H9 (cell line): ENCODE measurements at regions not wholly inside any gene's neighbourhood (a gene's known extent, or its start where the extent isn't known, plus 50 kb on each side); places are given as distances from the start of the nearest gene placed in this dataset.

Experiments used
- DNase-seq: peaks from one replicate; pipeline ENCODE4 v3.0.0-alpha.2; 2017
- H2AFZ ChIP-seq: one replicate; pipeline ENCODE4 v1.6.1; 2013; ENCODE audit warnings: mild to moderate bottlenecking, low read length, control low read depth, moderate library complexity
- H2AK5ac ChIP-seq: 2 replicates; pipeline ENCODE4 v1.6.1; 2013; ENCODE audit warnings: low read length, control low read depth, mixed read lengths; ENCODE audit not compliant: insufficient read length
- H2BK120ac ChIP-seq: one replicate; pipeline ENCODE4 v1.6.1; 2013; ENCODE audit warnings: low read depth, mild to moderate bottlenecking, low read length, control low read depth, inconsistent platforms; ENCODE audit not compliant: poor library complexity, severe bottlenecking
- H2BK12ac ChIP-seq: 2 replicates; pipeline ENCODE4 v1.6.1; 2013; ENCODE audit warnings: low read length, control low read depth, mixed read lengths, low read depth; ENCODE audit not compliant: insufficient read length
- H2BK15ac ChIP-seq: 2 replicates; pipeline ENCODE4 v1.6.1; 2013; ENCODE audit warnings: low read depth, low read length, control low read depth
- H2BK20ac ChIP-seq: one replicate; pipeline ENCODE4 v1.6.1; 2013; ENCODE audit warnings: low read depth, mild to moderate bottlenecking, low read length, control low read depth, inconsistent platforms; ENCODE audit not compliant: poor library complexity, severe bottlenecking
- H2BK5ac ChIP-seq: 2 replicates; pipeline ENCODE4 v1.6.1; 2013; ENCODE audit warnings: low read length, control low read depth, mixed read lengths; ENCODE audit not compliant: insufficient read length
- H3K14ac ChIP-seq: 2 replicates; pipeline ENCODE4 v1.6.1; 2013; ENCODE audit warnings: low read length, control low read depth; ENCODE audit not compliant: insufficient read depth
- H3K18ac ChIP-seq: 2 replicates; pipeline ENCODE4 v1.6.1; 2013; ENCODE audit warnings: low read depth, mild to moderate bottlenecking, mixed read lengths, low read length, control low read depth; ENCODE audit not compliant: insufficient read length
- H3K23ac ChIP-seq: 2 replicates; pipeline ENCODE4 v1.6.1; 2013; ENCODE audit warnings: low read length, control low read depth, mixed read lengths, low read depth; ENCODE audit not compliant: insufficient read length
- H3K23me2 ChIP-seq: 2 replicates; pipeline ENCODE4 v1.6.1; 2013; ENCODE audit warnings: low read depth, mild to moderate bottlenecking, mixed read lengths, low read length, control low read depth; ENCODE audit not compliant: insufficient read length, poor library complexity, severe bottlenecking
- H3K27ac ChIP-seq: 2 replicates; pipeline ENCODE4 v1.5.1; 2013; ENCODE audit warnings: low read length, control low read depth, mixed read lengths, low read depth; ENCODE audit not compliant: insufficient read length
- H3K27me3 ChIP-seq: 2 replicates; pipeline ENCODE4 v1.6.1; 2013; ENCODE audit warnings: low read length, control low read depth, inconsistent platforms; ENCODE audit not compliant: insufficient read depth
- H3K4ac ChIP-seq: 2 replicates; pipeline ENCODE4 v1.6.1; 2013; ENCODE audit warnings: low read depth, mild to moderate bottlenecking, control low read depth, inconsistent platforms, low read length, moderate library complexity
- H3K4me1 ChIP-seq: 2 replicates; pipeline ENCODE4 v1.6.1; 2013; ENCODE audit warnings: low read length, control low read depth, inconsistent platforms; ENCODE audit not compliant: insufficient read depth
- H3K4me2 ChIP-seq: 2 replicates; pipeline ENCODE4 v1.6.1; 2013; ENCODE audit warnings: low read length, control low read depth, mixed read lengths; ENCODE audit not compliant: insufficient read length, insufficient read depth
- H3K56ac ChIP-seq: 2 replicates; pipeline ENCODE4 v1.6.1; 2013; ENCODE audit warnings: low read depth, mild to moderate bottlenecking, mixed read lengths, low read length, control low read depth; ENCODE audit not compliant: insufficient read length
- H3K79me1 ChIP-seq: 2 replicates; pipeline ENCODE4 v1.6.1; 2013; ENCODE audit warnings: low read depth, mild to moderate bottlenecking, moderate library complexity, low read length, control low read depth, inconsistent platforms; ENCODE audit not compliant: insufficient read depth, poor library complexity, severe bottlenecking
- H3K79me2 ChIP-seq: 2 replicates; pipeline ENCODE4 v1.6.1; 2013; ENCODE audit warnings: low read length, control low read depth, inconsistent platforms; ENCODE audit not compliant: insufficient read depth
- H3K9ac ChIP-seq: 2 replicates; pipeline ENCODE4 v1.6.1; 2013; ENCODE audit warnings: low read length, control low read depth, mixed read lengths; ENCODE audit not compliant: insufficient read length; ENCODE audit errors: extremely low read depth
- H3K9me3 ChIP-seq: one replicate; pipeline ENCODE4 v1.6.1; 2013; ENCODE audit warnings: low read depth, low read length, inconsistent platforms; ENCODE audit not compliant: control insufficient read depth
- H3T11ph ChIP-seq: one replicate; pipeline ENCODE4 v1.6.1; 2013; ENCODE audit warnings: mild to moderate bottlenecking, low read length, control low read depth, inconsistent platforms
- H4K20me1 ChIP-seq: one replicate; pipeline ENCODE4 v1.6.1; 2013; ENCODE audit not compliant: control insufficient read depth, insufficient read length, insufficient read depth
- H4K5ac ChIP-seq: 2 replicates; pipeline ENCODE4 v1.6.1; 2013; ENCODE audit warnings: low read depth, mild to moderate bottlenecking, mixed read lengths, low read length, control low read depth; ENCODE audit not compliant: insufficient read length
- H4K8ac ChIP-seq: replicated peaks from 2 replicates; pipeline ENCODE4 v1.6.1; 2013; ENCODE audit warnings: low read length, control low read depth, mixed read lengths, low read depth; ENCODE audit not compliant: insufficient read length
- H4K91ac ChIP-seq: 2 replicates; pipeline ENCODE4 v1.6.1; 2013; ENCODE audit warnings: low read depth, mild to moderate bottlenecking, moderate library complexity, mixed read lengths, low read length, control low read depth; ENCODE audit not compliant: insufficient read length
- H3K27ac Mint-ChIP-seq, 3 experiments: 2 replicates in 2 of 3; 3 replicates in 1 of 3; pipeline ENCODE4 v1.8.0; 2020 to 2021; ENCODE audit warnings: mixed read lengths in 3 of 3, mild to moderate bottlenecking in 1 of 3, moderate library complexity in 1 of 3
- H3K27me3 Mint-ChIP-seq: 2 replicates; pipeline ENCODE4 v1.8.0; 2021; ENCODE audit warnings: low read depth, mild to moderate bottlenecking, moderate library complexity, mixed read lengths
- H3K36me3 Mint-ChIP-seq, 3 experiments: 2 replicates in 2 of 3; 3 replicates in 1 of 3; pipeline ENCODE4 v1.8.0; 2020 to 2021; ENCODE audit warnings: low read depth in 3 of 3, mixed read lengths in 3 of 3; ENCODE audit not compliant: insufficient read depth in 1 of 3
- H3K4me1 Mint-ChIP-seq, 2 experiments: 2 replicates each; pipeline ENCODE4 v1.8.0; 2020; ENCODE audit warnings: mixed read lengths in 2 of 2
- H3K4me3 Mint-ChIP-seq, 2 experiments: 2 replicates in 1 of 2; 3 replicates in 1 of 2; pipeline ENCODE4 v1.8.0; 2020 to 2021; ENCODE audit warnings: mild to moderate bottlenecking in 2 of 2, mixed read lengths in 2 of 2, moderate library complexity in 1 of 2
- H3K9me3 Mint-ChIP-seq, 2 experiments: 2 replicates in 1 of 2; 3 replicates in 1 of 2; pipeline ENCODE4 v1.8.0; 2020; ENCODE audit warnings: mild to moderate bottlenecking in 2 of 2, mixed read lengths in 2 of 2, moderate library complexity in 1 of 2
- CTCF ChIP-seq: fragments of 200-600 bp; sonication (generic); conservative IDR thresholded peaks from 3 replicates; pipeline ENCODE4 v1.8.0; 2021; ENCODE audit warnings: antibody characterized with exemption, mild to moderate bottlenecking
- WGBS: extraction: QIAGEN DNeasy Blood & Tissue Kit; methylation state at CpG from one replicate; pipeline ENCODE4 v1.1.7; 2013; ENCODE audit warnings: missing lambda C conversion rate, low lambda C conversion rate, mixed read lengths; ENCODE audit not compliant: insufficient read length; ENCODE audit errors: extremely low coverage; 5-methylcytosine and 5-hydroxymethylcytosine counted together

DNA sequence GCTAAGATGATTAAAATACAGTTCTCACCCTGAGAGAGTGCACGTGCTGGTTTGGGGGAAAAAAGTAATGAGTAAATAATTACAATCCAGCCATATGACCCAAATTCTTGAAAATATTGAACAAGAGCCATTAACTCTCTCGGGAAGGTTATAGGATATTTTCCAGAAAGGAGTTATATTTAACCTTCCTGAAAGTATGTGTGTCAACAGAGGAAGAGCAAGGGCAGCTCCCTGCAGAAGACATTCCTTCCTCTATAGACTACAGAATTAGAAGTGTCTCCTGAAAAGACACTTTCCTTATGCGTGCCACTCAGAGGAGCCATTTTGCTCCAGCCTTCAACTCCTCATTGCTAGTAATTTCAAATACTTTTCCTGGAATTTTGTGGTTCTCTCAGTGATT, 648.7 kb downstream of the USP25 start:
- Histone ChIP-seq H4K5ac (no peak overlapping the region), H2BK120ac (no peak overlapping the region), H4K20me1 (no peaks in the 10 kb centered on the region), H3K23ac (no peak overlapping the region), H3K27ac (no peak overlapping the region), H2BK15ac (no peak overlapping the region), H4K8ac (no peak overlapping the region), H2BK12ac (no peak overlapping the region), H2AFZ (no peak overlapping the region), H2BK20ac (no peak overlapping the region), H2AK5ac (no peak overlapping the region), H3K9me3 (no peaks in the 10 kb centered on the region), H3K9ac (no peak overlapping the region), H3K14ac (no peak overlapping the region), H4K91ac (no peak overlapping the region), H3K4ac (no peak overlapping the region), H3K23me2 (no peaks in the 10 kb centered on the region), H3T11ph (no peak overlapping the region), H3K4me2 (no peak overlapping the region), H3K4me1 (no peaks in the 10 kb centered on the region), H2BK5ac (no peak overlapping the region), H3K79me2 (no peaks in the 10 kb centered on the region), H3K79me1 (no peaks in the 10 kb centered on the region), H3K56ac (no peak overlapping the region), H3K18ac (no peak overlapping the region), H3K27me3 (no peaks in the 10 kb centered on the region)
- Mint-ChIP-seq H3K36me3 (no peaks in the 10 kb centered on the region), H3K27ac (no peak overlapping the region), H3K4me1 (0 out of 4 replicates have a peak, but pooled peaks cover 0 to 3% of the 10 kb centered on the region in 2 experiments), H3K4me3 (no peak overlapping the region), H3K27me3 (no peaks in the 10 kb centered on the region), H3K9me3 (no peaks in the 10 kb centered on the region)
- TF ChIP-seq CTCF, result no peak
- no peak for DNase-seq
- no CpG with 5 or more reads among the region's 3 CpGs for WGBS
